ENCODE measurements at regions not wholly inside any gene's neighbourhood (a gene's known extent, or its start where the extent isn't known, plus 50 kb on each side); places are given as distances from the start of the nearest gene placed in this dataset.

DNA sequence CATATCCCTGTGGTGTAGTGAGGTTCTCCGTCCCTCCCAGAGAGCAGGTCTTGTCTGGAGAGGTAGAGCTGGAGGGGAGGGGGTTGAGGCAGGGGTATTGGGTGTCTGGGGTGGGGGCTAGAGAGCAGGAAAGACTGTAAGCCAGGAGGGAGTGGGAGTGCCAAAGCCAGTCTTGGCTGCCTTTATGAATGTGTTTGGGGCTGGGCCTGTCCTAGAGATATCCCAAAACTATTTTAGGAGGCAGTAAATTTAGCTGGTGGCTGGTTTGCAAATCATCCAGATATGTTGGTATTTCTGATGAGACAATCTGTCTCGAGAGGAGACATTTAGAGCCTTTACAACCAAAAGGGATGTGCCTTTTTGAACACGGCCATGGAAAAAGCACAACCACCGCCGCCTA is 166.6 kb downstream of the TLE3 start:
- DNase-seq: peak; percentile 35

DNA sequence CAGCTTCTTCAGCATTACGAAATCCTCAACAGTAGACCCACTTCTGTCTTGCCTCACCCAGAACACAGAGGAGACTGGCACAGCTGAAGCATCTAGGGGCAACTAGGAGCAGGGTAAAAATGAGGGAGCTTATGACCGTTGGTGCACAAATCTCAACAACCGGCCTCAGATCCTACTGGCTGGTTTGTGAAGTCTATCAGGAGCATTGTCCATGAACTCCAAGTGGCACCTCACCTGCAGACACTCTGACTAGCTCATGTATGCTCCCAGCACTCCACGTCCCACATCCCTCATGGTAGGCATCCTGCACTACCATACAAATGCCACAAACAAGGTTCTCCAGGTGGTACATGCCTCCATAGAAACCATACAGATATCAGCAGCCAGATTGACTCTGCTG is 163.1 kb downstream of the TLE3 start:
- DNase-seq: peak; percentile 26

DNA sequence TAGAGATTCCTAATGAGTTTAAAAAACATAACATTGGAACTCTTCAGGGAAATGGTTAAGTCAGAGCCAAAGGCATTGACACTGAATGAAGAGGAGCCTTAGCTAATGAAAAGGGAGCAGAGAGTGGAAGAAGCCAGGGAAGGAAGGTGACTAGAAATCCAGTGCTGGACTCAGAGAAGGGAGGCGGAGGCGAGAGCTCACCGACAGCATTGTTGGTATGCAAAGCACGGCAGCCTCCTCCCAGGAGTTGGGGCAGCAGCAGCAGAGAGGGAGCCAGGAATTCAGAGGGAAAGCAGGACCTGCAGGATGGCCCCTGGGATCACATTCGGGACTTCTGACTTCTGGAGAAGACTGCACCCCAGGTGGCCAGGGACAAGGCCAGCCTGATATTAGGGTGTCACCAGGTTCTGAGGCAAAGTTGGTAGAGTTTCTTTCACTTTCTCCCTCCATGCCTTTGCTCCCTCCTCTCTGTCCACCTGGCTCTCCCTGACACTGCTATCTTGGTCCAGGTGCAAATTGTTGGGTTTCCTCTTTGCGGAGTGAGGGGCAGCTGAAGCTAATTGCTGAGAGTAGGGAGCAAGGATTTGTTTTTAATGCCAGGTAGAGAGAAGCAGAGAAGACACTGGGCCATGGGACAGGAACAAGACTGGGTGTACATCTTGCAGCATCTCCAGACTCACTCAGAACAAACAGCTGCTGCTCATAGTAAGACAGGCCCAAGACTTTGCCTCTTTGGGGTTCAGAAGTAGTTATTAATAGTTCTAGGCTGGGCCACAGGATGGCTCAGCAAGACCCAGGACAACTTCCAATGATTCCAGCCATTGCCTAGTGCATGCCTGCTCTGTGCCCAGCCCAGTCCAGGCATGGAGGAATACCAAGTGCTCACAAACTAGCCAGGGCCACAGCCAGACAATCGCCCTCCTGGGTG is 157.9 kb downstream of the TLE3 start:
- DNase-seq: no peak

- DNase-seq: no peak
These were observed 157.0 kb downstream of the TLE3 start for GRCh38 chr15:69940441-69941300.

- DNase-seq: no peak
These were observed 156.5 kb downstream of the TLE3 start for GRCh38 chr15:69941301-69941605.

DNA sequence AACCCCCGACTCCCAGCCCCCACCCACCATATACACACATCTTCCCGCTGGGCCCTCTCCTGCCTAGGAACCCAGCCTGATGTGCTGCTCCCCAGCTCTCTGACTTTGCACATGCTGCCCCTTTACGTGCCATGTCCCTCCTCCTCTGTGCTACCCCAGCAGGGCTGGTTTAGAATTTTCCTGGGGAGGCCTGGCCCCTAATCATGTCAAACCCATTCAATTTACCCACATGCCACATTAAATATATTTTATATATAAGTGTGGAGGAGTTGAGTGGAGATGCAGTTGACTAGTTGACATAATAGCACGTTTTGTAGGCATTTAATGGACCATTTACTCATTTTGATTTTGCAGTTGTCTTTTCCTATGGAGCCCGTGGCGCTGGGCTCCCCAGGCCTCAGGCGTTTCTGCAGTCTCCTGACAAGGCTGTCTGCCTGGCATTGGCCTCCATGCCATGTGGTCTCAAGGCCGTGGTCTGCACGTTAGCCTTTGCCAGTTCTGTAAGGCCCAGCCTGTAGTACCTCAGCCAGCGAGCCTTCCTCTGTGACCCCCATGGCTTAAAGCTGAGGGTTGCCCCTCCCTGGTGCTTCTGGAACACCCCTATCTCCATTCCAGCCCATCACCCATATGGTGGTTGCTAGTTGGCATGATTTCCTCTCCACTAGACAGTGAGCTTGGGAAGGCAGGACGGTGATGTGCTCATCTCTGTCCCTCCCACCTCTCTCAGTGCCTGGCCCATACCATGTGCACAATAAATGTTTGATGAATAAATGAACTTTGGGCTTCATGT is 155.8 kb downstream of the TLE3 start:
- DNase-seq: no peak

DNA sequence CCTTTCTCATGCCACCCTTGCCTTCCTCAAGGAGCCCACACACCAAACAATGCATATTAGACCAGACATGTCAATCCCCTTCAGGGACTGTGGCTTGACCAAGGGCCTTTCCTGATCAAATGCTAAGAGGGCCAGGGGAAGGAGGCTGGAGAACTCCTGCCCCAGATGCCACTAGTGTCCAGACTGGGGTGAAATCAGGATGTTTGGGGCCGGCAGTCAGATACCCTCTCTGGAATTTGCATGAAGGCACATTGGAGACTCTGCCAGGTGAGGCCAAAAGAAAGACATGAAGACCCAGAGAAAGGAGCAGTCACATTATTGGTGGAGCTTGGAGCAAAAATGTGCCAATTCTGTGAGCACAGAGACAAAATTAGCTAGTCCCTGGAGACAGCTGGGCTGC is 154.1 kb downstream of the TLE3 start:
- DNase-seq: no peak

GRCh38 chr15:69945729-69946128 is 152.0 kb downstream of the TLE3 start:
- DNase-seq: no peak

DNA sequence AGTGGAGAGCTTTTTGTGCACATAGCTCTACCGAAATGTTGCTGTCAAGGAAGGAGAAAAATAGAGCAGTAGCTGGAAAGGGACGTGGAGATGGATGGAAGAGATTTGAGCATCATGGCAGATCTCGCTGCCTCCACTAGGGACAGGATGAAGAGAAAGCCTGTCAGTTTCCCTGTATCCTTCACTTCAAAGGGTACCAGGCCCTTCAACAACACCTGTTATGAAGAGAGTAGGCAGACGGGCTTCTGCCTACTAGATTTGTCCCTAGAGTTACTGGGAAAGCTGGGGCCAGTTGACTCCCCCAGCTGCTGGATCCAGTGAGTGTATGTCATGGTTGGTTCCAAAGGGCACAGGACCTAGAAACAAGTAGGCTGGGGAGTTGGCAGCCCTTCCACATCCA is 150.8 kb downstream of the TLE3 start:
- DNase-seq: no peak

- no peak for DNase-seq
These were observed 150.3 kb downstream of the TLE3 start for GRCh38 chr15:69947394-69947793.

DNA sequence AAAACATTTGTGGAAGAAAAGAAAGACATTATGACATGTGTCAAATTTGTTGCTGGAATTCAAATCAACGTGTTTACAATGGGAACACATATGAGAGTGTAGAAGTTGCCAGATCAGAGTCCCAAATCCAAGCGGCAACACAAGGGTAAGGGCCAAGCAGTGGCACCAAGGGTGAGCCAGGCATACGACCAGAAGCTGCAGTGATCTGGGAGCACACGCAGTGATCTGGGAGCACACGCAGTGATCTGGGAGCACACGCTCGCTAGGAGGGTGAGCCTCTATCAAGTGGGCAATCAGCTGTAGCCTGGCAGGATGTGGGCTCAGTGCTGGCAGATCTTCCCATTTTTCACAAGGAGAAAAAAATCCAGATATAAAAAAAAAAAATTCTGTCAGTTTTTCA is 148.2 kb downstream of the TLE3 start:
- DNase-seq: no peak

DNA sequence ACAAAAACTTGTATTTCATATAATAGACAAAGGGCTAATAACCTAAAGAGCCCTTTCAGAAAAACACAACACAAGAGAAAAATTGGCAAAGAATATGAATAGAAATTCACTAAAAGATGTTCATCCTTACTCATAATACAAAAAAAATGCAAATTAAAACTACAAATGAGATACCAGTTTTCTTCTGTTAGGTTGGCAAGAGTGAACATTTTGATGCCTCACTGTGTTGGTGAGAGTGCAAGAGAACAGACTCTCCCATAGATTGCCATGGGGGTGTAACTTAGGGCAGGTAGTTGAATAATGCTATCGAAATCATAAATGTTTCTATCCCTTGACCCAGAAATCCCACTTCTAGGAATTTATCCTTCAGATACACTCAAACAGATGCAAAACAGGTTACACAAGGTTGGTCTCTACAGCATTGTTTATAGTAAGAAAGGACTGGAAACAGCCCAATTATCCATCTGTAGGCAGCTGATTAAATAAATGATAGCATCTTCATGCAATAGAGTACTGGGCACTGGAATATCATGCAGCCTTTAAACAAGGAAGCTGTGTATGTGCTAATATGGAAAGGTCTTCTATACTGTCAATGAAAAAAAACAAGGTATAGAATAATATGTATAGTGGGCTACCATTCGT is 146.3 kb downstream of the TLE3 start:
- no peak for DNase-seq

DNA sequence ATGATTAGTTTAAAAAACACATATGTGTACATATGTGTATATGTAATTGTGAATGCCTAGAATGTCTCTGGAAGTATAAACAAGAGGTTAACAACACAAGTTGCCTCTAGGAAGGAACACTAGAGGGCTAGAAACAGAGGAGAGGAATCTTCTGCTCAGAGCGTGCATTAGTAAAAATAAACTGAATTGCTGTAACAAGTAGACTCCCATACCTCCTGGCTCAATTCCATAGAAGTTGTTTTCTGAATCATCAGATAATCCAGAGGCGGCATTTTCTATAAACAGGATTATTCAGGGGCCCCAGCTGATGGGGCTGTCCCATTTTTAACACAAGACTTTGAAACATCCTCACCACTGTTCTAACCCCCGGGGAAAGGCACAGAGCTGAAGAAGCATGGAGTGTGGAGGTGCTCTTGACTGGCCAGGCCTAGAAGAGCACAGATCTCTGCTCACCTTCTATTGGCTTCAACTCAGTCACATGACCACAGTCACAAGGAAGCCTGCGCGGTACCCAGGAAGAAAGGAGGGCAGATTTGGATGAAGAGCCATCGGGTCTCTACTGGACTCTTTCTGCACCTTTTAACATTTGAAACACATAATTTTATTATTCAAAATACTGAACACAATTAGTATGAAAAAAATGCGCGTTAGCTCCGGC is 145.7 kb downstream of the TLE3 start:
- no peak for DNase-seq

DNA sequence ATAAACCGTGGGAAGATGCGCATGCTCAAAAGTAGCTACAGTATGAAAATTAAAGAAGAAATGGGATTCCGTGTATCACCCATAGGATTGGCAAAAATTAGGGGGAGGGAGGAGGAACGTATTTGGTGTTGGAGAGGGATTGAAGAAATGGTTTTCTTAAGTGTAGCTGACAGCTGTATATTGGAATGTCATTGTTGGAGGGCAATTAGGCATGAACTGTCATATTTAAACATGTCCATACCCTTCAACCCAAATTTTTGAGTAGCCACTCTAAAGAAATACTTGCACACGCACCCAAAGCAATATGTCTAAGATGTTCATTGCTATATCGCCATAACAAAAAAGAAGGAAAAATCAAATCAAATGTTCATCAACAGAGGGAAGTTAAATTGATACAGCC is 144.7 kb downstream of the TLE3 start:
- no peak for DNase-seq

DNA sequence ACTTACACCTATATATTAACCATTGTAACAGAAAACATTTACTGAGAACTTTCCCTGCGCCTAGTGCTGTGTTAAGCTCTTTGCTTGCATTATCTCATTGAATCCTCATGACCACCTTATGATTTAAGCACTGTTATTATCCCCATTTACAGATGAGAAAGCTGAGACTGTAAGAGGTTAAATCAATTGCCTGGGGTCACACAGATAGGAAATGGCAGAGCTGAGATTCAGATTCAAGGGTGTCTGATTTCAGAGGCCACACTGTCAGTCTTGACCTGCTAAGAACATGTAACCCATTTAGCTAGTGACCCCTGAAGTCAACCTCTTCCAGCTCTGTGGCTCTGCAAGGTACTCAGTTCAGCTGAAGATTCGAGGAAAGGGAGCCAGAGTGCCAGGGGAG is 143.9 kb downstream of the TLE3 start:
- no peak for DNase-seq

GRCh38 chr15:69954666-69955065 is 143.1 kb downstream of the TLE3 start:
- DNase-seq: no peak

- no peak for DNase-seq
These were observed 142.3 kb downstream of the TLE3 start for GRCh38 chr15:69955240-69955894.

- DNase-seq: no peak
These were observed 141.3 kb downstream of the TLE3 start for GRCh38 chr15:69956417-69956816.

DNA sequence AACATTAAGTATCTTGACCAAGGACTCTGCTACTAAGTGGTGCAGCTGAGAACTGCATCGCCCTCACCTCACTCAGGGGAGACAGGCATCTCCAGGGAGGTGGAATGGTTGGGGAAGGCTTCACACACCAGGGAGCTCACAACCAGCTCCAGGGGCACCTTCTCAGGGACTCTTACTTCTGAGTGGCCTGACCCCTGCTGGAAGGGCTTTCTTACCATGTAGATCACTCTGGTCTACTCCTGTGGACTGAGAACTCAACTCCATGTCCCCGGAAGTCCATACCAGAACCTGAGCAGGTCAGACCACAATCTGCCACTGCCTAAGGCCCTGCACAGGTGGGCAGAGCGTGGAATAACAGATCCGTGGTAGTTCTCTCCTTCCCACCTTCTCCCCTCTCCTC is 140.5 kb downstream of the TLE3 start:
- no peak for DNase-seq

DNA sequence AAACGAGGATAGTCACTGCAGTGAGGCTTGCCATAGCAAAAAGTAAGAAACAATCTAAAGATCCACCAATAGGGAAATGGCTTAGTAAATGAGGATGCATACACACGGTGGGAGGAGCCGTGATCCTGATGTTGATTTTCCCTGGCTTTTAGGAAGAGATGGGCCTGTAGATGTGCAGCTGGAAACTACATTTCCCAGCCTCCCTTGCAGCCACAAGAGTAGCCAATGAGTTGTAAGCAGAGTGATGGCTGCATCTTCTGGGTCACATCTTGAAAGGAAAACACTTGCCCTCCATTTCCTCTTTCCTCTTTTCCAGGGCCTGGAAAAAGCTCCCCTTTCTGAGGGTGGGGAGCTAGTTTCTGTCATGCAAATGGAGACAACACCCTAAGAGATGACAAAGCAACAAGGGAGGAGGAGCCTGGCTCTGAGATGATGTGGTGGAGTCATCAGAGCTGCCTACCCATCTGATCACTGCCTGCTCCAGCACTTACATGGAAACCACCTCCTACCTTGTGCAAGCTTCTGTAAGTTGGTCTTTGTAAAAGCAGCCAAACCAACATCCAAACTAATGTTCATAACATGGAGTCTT is 139.1 kb downstream of the TLE3 start:
- no peak for DNase-seq

GRCh38 chr15:69962561-69962960 is 135.2 kb downstream of the TLE3 start:
- no peak for DNase-seq
